ENCODE measurements at regions not wholly inside any gene's neighbourhood (a gene's known extent, or its start where the extent isn't known, plus 50 kb on each side); places are given as distances from the start of the nearest gene placed in this dataset.

- no peak for DNase-seq (ENCODE audit: low read depth in 1 of 2, low spot score in 1 of 2)
- Histone ChIP-seq H3K4me3 (no peak overlapping the region), H3K27ac (no peak overlapping the region), H3K27me3 (no peaks in the 10 kb centered on the region), H3K4me1 (ENCODE audit: low read depth) (no peaks in the 10 kb centered on the region), H3K9me3 (ENCODE audit: low read depth) (no peaks in the 10 kb centered on the region), H3K36me3 (no peaks in the 10 kb centered on the region)
- no peak for TF ChIP-seq CTCF (IDR thresholded peaks at IDR 0.05; ENCODE audit: low read depth, low read length)
Measured at GRCh38 chr1:232188318-232188717, 441.6 kb downstream of the SIPA1L2 start.

- Histone ChIP-seq H3K27me3 (no peaks in the 10 kb centered on the region), H3K27ac (no peak overlapping the region), H3K9me3 (ENCODE audit: low read depth) (no peaks in the 10 kb centered on the region), H3K4me3 (no peak overlapping the region), H3K4me1 (ENCODE audit: low read depth) (no peaks in the 10 kb centered on the region), H3K36me3 (no peaks in the 10 kb centered on the region)
- TF ChIP-seq CTCF (IDR thresholded peaks at IDR 0.05; ENCODE audit: low read depth, low read length) = no peak
- DNase-seq (ENCODE audit: low read depth in 1 of 2, low spot score in 1 of 2) = no peak
Measured at GRCh38 chr1:232186931-232187330, 443.0 kb downstream of the SIPA1L2 start.

- Histone ChIP-seq H3K9me3 (ENCODE audit: low read depth) (no peaks in the 10 kb centered on the region), H3K27ac (no peak overlapping the region), H3K27me3 (no peaks in the 10 kb centered on the region), H3K36me3 (no peaks in the 10 kb centered on the region), H3K4me1 (ENCODE audit: low read depth) (no peaks in the 10 kb centered on the region), H3K4me3 (no peak overlapping the region)
- no peak for TF ChIP-seq CTCF (IDR thresholded peaks at IDR 0.05; ENCODE audit: low read depth, low read length)
- no peak for DNase-seq (ENCODE audit: low read depth in 1 of 2, low spot score in 1 of 2)
Measured at GRCh38 chr1:232184561-232185530, 445.1 kb downstream of the SIPA1L2 start.

GRCh38 chr1:232183802-232184201 is 446.1 kb downstream of the SIPA1L2 start:
- no peaks in the 10 kb centered on the region for H3K36me3 ChIP-seq
- H3K4me3 ChIP-seq = no peak overlapping the region
- no peak for DNase-seq (ENCODE audit: low read depth in 1 of 2, low spot score in 1 of 2)
- no peaks in the 10 kb centered on the region for H3K4me1 ChIP-seq (ENCODE audit: low read depth)
- H3K9me3 ChIP-seq (ENCODE audit: low read depth) = no peaks in the 10 kb centered on the region
- H3K27ac ChIP-seq = no peak overlapping the region
- H3K27me3 ChIP-seq = no peaks in the 10 kb centered on the region
- no peak for TF ChIP-seq CTCF (IDR thresholded peaks at IDR 0.05; ENCODE audit: low read depth, low read length)

GRCh38 chr1:232183266-232183800 is 446.6 kb downstream of the SIPA1L2 start:
- Histone ChIP-seq H3K4me1 (ENCODE audit: low read depth) (no peaks in the 10 kb centered on the region), H3K36me3 (no peaks in the 10 kb centered on the region), H3K27me3 (no peaks in the 10 kb centered on the region), H3K4me3 (no peak overlapping the region), H3K27ac (no peak overlapping the region), H3K9me3 (ENCODE audit: low read depth) (no peaks in the 10 kb centered on the region)
- DNase-seq (ENCODE audit: low read depth in 1 of 2, low spot score in 1 of 2) = no peak
- TF ChIP-seq CTCF (IDR thresholded peaks at IDR 0.05; ENCODE audit: low read depth, low read length) = no peak

Data from cardiac muscle cell (in vitro differentiated cells and primary cell).